ENCODE measurements at regions not wholly inside any gene's neighbourhood (a gene's known extent, or its start where the extent isn't known, plus 50 kb on each side); places are given as distances from the start of the nearest gene placed in this dataset.

- no peak for DNase-seq (ENCODE audit: low read depth)
- no peak overlapping the region for H3K4me3 ChIP-seq (ENCODE audit: low read depth, low read length)
- TF ChIP-seq CTCF (IDR thresholded peaks at IDR 0.05; ENCODE audit: insufficient read depth, low read depth, low read length): no peak
Observed at GRCh38 chr12:13686260-13686659, 295.1 kb downstream of the GRIN2B start.

- TF ChIP-seq CTCF (IDR thresholded peaks at IDR 0.05; ENCODE audit: insufficient read depth, low read depth, low read length): no peak
- H3K4me3 ChIP-seq (ENCODE audit: low read depth, low read length): no peak overlapping the region
Observed at GRCh38 chr12:13680916-13681315, 300.5 kb downstream of the GRIN2B start.

GRCh38 chr12:13676880-13677279, 304.5 kb downstream of the GRIN2B start:
- TF ChIP-seq CTCF (IDR thresholded peaks at IDR 0.05; ENCODE audit: insufficient read depth, low read depth, low read length): no peak
- H3K4me3 ChIP-seq (ENCODE audit: low read depth, low read length): no peak overlapping the region
- no peak for DNase-seq (ENCODE audit: low read depth)

More at GRCh38 chr12:13680916-13681315, 300.5 kb downstream of the GRIN2B start:
- no peak for DNase-seq (ENCODE audit: low read depth)

- no peak for DNase-seq (ENCODE audit: low read depth)
- no peak for TF ChIP-seq CTCF (IDR thresholded peaks at IDR 0.05; ENCODE audit: insufficient read depth, low read depth, low read length)
Observed at GRCh38 chr12:13670285-13670866, 311.0 kb downstream of the GRIN2B start.

GRCh38 chr12:13668880-13669279, 312.5 kb downstream of the GRIN2B start:
- no peak overlapping the region for H3K4me3 ChIP-seq (ENCODE audit: low read depth, low read length)
- no peak for TF ChIP-seq CTCF (IDR thresholded peaks at IDR 0.05; ENCODE audit: insufficient read depth, low read depth, low read length)
- DNase-seq (ENCODE audit: low read depth): no peak

More at GRCh38 chr12:13670285-13670866, 311.0 kb downstream of the GRIN2B start:
- no peak overlapping the region for H3K4me3 ChIP-seq (ENCODE audit: low read depth, low read length)

GRCh38 chr12:13666806-13667205, 314.6 kb downstream of the GRIN2B start:
- peak; percentile 1 for DNase-seq (ENCODE audit: low read depth)
- no peak overlapping the region for H3K4me3 ChIP-seq (ENCODE audit: low read depth, low read length)
- TF ChIP-seq CTCF (IDR thresholded peaks at IDR 0.05; ENCODE audit: insufficient read depth, low read depth, low read length): no peak
